ENCODE measurements at regions not wholly inside any gene's neighbourhood (a gene's known extent, or its start where the extent isn't known, plus 50 kb on each side); places are given as distances from the start of the nearest gene placed in this dataset.
A peak's percentile ranks its signal among the peaks of the same experiment; 100 is the strongest.
"Not testable (repeated sequence)": the region's sequence is repeated elsewhere in the genome, so short reads cannot be mapped to it uniquely, and the experiment has no call there.

- not testable (repeated sequence) for DNase-seq
These were observed 473.3 kb downstream of the SPATA31A6 start for GRCh38 chr9:42656789-42657188.

- not testable (repeated sequence) for DNase-seq
These were observed 474.0 kb downstream of the SPATA31A6 start for GRCh38 chr9:42657496-42657895.

- not testable (repeated sequence) for DNase-seq
These were observed 513.7 kb downstream of the SPATA31A6 start for GRCh38 chr9:42697146-42697545.

- DNase-seq: not testable (repeated sequence)
These were observed 519.4 kb downstream of the SPATA31A6 start for GRCh38 chr9:42702890-42703289.

GRCh38 chr9:42724841-42725835 lies 541.7 kb downstream of the SPATA31A6 start:
- DNase-seq: not testable (repeated sequence)

GRCh38 chr9:42743030-42743814 lies 559.8 kb downstream of the SPATA31A6 start:
- peak; percentile 86 for DNase-seq

- DNase-seq: not testable (repeated sequence)
These were observed 573.8 kb downstream of the SPATA31A6 start for GRCh38 chr9:42757251-42757650.

- not testable (repeated sequence) for DNase-seq
These were observed 575.9 kb downstream of the SPATA31A6 start for GRCh38 chr9:42759320-42759719.

GRCh38 chr9:42782201-42782600 lies 598.7 kb downstream of the SPATA31A6 start:
- DNase-seq: not testable (repeated sequence)

- DNase-seq: not testable (repeated sequence)
These were observed 609.3 kb downstream of the SPATA31A6 start for GRCh38 chr9:42792725-42793124.

- DNase-seq: not testable (repeated sequence)
These were observed 615.1 kb downstream of the SPATA31A6 start for GRCh38 chr9:42798571-42798970.

GRCh38 chr9:42802716-42803115 lies 619.3 kb downstream of the SPATA31A6 start:
- not testable (repeated sequence) for DNase-seq

GRCh38 chr9:42806674-42807073 lies 623.2 kb downstream of the SPATA31A6 start:
- peak; percentile 33 for DNase-seq

GRCh38 chr9:42821468-42821867 lies 638.0 kb downstream of the SPATA31A6 start:
- DNase-seq: not testable (repeated sequence)

GRCh38 chr9:42848156-42848555 lies 664.7 kb downstream of the SPATA31A6 start:
- not testable (repeated sequence) for DNase-seq

GRCh38 chr9:42850896-42851693 lies 667.6 kb downstream of the SPATA31A6 start:
- DNase-seq: not testable (repeated sequence)

GRCh38 chr9:42851701-42852100 lies 668.2 kb downstream of the SPATA31A6 start:
- DNase-seq: not testable (repeated sequence)

GRCh38 chr9:42852133-42852930 lies 668.9 kb downstream of the SPATA31A6 start:
- DNase-seq: peak; percentile 74

GRCh38 chr9:42860133-42860532 lies 676.7 kb downstream of the SPATA31A6 start:
- DNase-seq: not testable (repeated sequence)

GRCh38 chr9:42862465-42862864 lies 679.0 kb downstream of the SPATA31A6 start:
- DNase-seq: not testable (repeated sequence)
